Naive thymus-derived CD8-positive, alpha-beta T cell (primary cell): ENCODE measurements at regions not wholly inside any gene's neighbourhood (a gene's known extent, or its start where the extent isn't known, plus 50 kb on each side); places are given as distances from the start of the nearest gene placed in this dataset.
"Not testable (repeated sequence)": the region's sequence is repeated elsewhere in the genome, so short reads cannot be mapped to it uniquely, and the experiment has no call there.

Experiments
- ATAC-seq, 2 donors: fragments of 150-1000 bp; cut with Tn5 transposase in 1 of 2; sonication (Bioruptor Pico), chemical (Tn5 transposase) in 1 of 2; 1 replicate in 1 of 2; 2 replicates in 1 of 2; pipeline ENCODE4 v1.10.0; 2021; ENCODE audit warnings: mild to moderate bottlenecking in 2 of 2, moderate library complexity in 2 of 2
- POLR2A ChIA-PET: fragments of 350-600 bp; sonication (Branson Sonifier 250); formaldehyde crosslinking; loops from one replicate; lab custom pipeline; 2021; ENCODE audit warnings: antibody characterized with exemption; lab: Charles Lee
- DNase-seq, 10 donors: peaks; one replicate each; pipeline versions ENCODE4 v3.0.0 to v3.0.0-alpha.2; 2020 to 2022
- H3K27ac Mint-ChIP-seq, 10 donors: one replicate each; pipeline ENCODE4 v1.8.0; 2020 to 2022; ENCODE audit warnings: mild to moderate bottlenecking in 10 of 10, mixed read lengths in 10 of 10, moderate library complexity in 4 of 10, inconsistent platforms in 1 of 10
- H3K27me3 Mint-ChIP-seq, 5 donors: one replicate each; pipeline ENCODE4 v1.8.0; 2021 to 2022; ENCODE audit warnings: mixed read lengths in 5 of 5
- H3K36me3 Mint-ChIP-seq, 3 donors: one replicate each; pipeline ENCODE4 v1.8.0; 2020 to 2022; ENCODE audit warnings: mixed read lengths in 3 of 3, mild to moderate bottlenecking in 2 of 3, inconsistent platforms in 1 of 3
- H3K4me1 Mint-ChIP-seq, 4 donors: one replicate each; pipeline ENCODE4 v1.8.0; 2021 to 2022; ENCODE audit warnings: mixed read lengths in 4 of 4
- H3K4me3 Mint-ChIP-seq, 10 donors: one replicate each; pipeline ENCODE4 v1.8.0; 2020 to 2022; ENCODE audit warnings: mild to moderate bottlenecking in 10 of 10, mixed read lengths in 10 of 10, moderate library complexity in 6 of 10, inconsistent platforms in 1 of 10
- H3K9me3 Mint-ChIP-seq, 9 donors: one replicate each; pipeline ENCODE4 v1.8.0; 2020 to 2022; ENCODE audit warnings: mixed read lengths in 9 of 9, mild to moderate bottlenecking in 3 of 9, inconsistent platforms in 1 of 9, moderate library complexity in 1 of 9

GRCh38 chr10:62959553-62959952 is 143.4 kb upstream of the EGR2 start:
- H3K36me3 Mint-ChIP-seq: no peaks in the 10 kb centered on the region
- no peak overlapping the region for H3K4me3 Mint-ChIP-seq
- DNase-seq (no peak), ATAC-seq (no peak)
- no peaks in the 10 kb centered on the region for H3K4me1 Mint-ChIP-seq
- H3K27ac Mint-ChIP-seq: no peak overlapping the region
- H3K27me3 Mint-ChIP-seq: peaks cover 7 to 45% (median 15%) of the 10 kb centered on the region in 5 donors
- POLR2A ChIA-PET: no interaction called here
- peaks cover 0 to 3% (median 0%) of the 10 kb centered on the region in 9 donors for H3K9me3 Mint-ChIP-seq

- Mint-ChIP-seq H3K4me1 (no peaks in the 10 kb centered on the region), H3K27me3 (peaks cover 5 to 39% (median 13%) of the 10 kb centered on the region in 5 donors), H3K4me3 (no peak overlapping the region), H3K27ac (no peak overlapping the region), H3K9me3 (peaks cover 0 to 3% (median 0%) of the 10 kb centered on the region in 9 donors), H3K36me3 (no peaks in the 10 kb centered on the region)
- ATAC-seq (no peak), DNase-seq (no peak)
- POLR2A ChIA-PET: no interaction called here
Observed at GRCh38 chr10:62958980-62959379, 142.8 kb upstream of the EGR2 start.

GRCh38 chr10:62946278-62946677 is 130.1 kb upstream of the EGR2 start:
- Mint-ChIP-seq H3K4me1 (no peaks in the 10 kb centered on the region), H3K27ac (peak overlapping the region in 1 of 10 donors; percentile 45), H3K27me3 (peaks cover 6 to 19% (median 8%) of the 10 kb centered on the region in 5 donors), H3K4me3 (no peak overlapping the region), H3K36me3 (no peaks in the 10 kb centered on the region), H3K9me3 (peaks cover 0 to 7% (median 5%) of the 10 kb centered on the region in 9 donors)
- no peak for ATAC-seq
- POLR2A ChIA-PET: no interaction called here
- no peak for DNase-seq

- POLR2A ChIA-PET: no interaction called here
Observed at GRCh38 chr10:62939698-62940097, 123.5 kb upstream of the EGR2 start.

GRCh38 chr10:62938672-62939071 is 122.5 kb upstream of the EGR2 start:
- Mint-ChIP-seq H3K9me3 (no peaks in the 10 kb centered on the region), H3K4me1 (no peaks in the 10 kb centered on the region), H3K27me3 (peaks cover 3 to 26% (median 7%) of the 10 kb centered on the region in 5 donors), H3K36me3 (no peaks in the 10 kb centered on the region), H3K27ac (no peak overlapping the region), H3K4me3 (no peak overlapping the region)
- POLR2A ChIA-PET: no interaction called here
- no peak for ATAC-seq
- DNase-seq: no peak

More at GRCh38 chr10:62939698-62940097, 123.5 kb upstream of the EGR2 start:
- no peak for ATAC-seq
- no peak for DNase-seq
- no peaks in the 10 kb centered on the region for H3K36me3 Mint-ChIP-seq
- H3K4me3 Mint-ChIP-seq: no peak overlapping the region
- no peaks in the 10 kb centered on the region for H3K4me1 Mint-ChIP-seq
- H3K27ac Mint-ChIP-seq: peak overlapping the region in 1 of 10 donors; percentile 34
- peaks cover 2 to 20% (median 4%) of the 10 kb centered on the region in 5 donors for H3K27me3 Mint-ChIP-seq
- no peaks in the 10 kb centered on the region for H3K9me3 Mint-ChIP-seq

DNA sequence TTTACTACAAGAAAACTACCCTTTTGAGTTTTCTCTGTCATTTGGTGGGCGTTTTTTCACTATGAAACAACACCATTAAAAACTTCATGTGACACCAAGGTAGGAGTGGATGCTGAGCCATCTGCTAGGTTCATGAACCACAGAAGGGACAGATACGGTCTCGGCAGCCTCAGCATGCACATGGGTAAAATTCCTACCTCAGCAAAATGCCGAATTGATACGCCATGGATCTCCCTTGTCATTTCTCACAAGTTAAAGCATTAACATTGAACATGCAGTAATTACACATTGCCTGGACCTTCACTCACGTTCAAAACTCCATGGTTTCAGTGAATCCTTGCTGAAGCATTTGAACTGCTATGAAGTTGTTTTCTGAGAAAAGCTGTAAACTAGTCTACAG is 121.5 kb upstream of the EGR2 start:
- ATAC-seq: no peak
- no peak for DNase-seq
- H3K27ac Mint-ChIP-seq: no peak overlapping the region

DNA sequence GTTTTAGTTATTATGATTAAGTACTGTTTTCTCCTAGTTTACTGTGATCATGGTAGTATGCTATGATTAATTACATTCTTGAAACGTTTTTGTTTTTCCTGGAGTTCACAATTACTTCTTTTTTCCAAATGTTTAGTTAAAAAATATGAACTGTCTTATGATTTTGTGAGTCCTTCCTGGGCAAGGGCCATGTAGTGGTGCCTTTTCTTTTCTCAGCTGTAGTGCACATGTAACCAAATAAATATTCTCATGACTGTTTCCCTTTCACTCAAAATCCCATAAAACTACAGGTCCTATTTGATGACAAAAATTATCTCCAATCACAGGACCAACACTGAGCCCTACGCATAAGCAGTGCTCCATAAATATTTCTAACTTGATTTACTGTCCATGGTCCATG is 118.9 kb upstream of the EGR2 start:
- Mint-ChIP-seq H3K4me1 (no peaks in the 10 kb centered on the region), H3K36me3 (no peaks in the 10 kb centered on the region), H3K27ac (no peak overlapping the region), H3K4me3 (no peak overlapping the region), H3K9me3 (no peaks in the 10 kb centered on the region), H3K27me3 (peaks cover 3 to 35% (median 12%) of the 10 kb centered on the region in 5 donors)
- DNase-seq: no peak
- ATAC-seq: no peak
- POLR2A ChIA-PET: no interaction called here

More for the DNA sequence above, 121.5 kb upstream of the EGR2 start:
- Mint-ChIP-seq H3K27me3 (peaks cover 3 to 36% (median 12%) of the 10 kb centered on the region in 5 donors), H3K4me3 (no peak overlapping the region), H3K4me1 (no peaks in the 10 kb centered on the region), H3K9me3 (no peaks in the 10 kb centered on the region), H3K36me3 (no peaks in the 10 kb centered on the region)
- POLR2A ChIA-PET: no interaction called here

DNA sequence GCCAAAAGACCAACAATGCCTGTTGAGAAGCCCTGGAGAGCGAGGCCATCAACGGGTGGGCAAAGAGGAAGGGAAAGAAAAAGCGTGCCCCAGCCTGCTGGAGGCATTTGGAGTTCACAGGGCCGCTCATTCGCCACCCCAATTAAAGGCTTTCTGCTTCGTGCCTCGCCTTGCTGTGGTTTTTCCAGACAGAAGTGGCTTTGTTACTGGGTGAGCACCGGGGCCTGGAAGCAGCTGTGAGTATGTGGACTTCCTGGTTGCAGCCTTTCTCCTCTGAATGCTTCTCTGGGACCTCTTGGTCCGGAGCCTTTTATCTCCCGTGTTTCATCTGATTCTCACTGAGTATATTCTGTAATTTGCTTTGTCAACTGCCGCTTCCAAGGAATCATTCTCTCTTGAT is 118.1 kb upstream of the EGR2 start:
- ATAC-seq: no peak
- H3K27me3 Mint-ChIP-seq: peaks cover 3 to 27% (median 11%) of the 10 kb centered on the region in 5 donors

DNA sequence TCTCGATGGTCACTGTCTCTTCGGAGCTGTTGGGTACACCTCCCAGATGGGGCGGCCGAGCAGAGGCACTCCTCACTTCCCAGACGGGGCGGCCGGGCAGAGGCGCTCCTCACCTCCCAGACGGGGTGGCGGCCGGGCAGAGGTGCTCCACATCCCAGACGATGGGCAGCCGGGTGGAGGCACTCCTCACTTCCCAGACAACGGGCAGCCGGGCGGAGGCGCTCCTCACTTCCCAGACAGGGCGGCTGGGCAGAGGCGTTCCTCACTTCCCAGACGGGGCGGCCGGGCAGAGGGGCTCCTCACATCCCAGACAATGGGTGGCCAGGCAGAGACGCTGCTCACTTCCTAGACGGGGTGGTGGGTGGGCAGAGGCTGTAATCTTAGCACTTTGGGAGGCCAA is 112.6 kb upstream of the EGR2 start:
- not testable (repeated sequence) for H3K36me3 Mint-ChIP-seq, H3K9me3 Mint-ChIP-seq
- peaks cover 4 to 15% (median 9%) of the 10 kb centered on the region in 5 donors for H3K27me3 Mint-ChIP-seq

More for the DNA sequence above, 118.1 kb upstream of the EGR2 start:
- H3K4me1 Mint-ChIP-seq: no peaks in the 10 kb centered on the region
- POLR2A ChIA-PET: no interaction called here
- no peaks in the 10 kb centered on the region for H3K36me3 Mint-ChIP-seq
- H3K4me3 Mint-ChIP-seq: no peak overlapping the region
- no peak for DNase-seq
- H3K9me3 Mint-ChIP-seq: no peaks in the 10 kb centered on the region
- peak overlapping the region in 1 of 10 donors; percentile 36 for H3K27ac Mint-ChIP-seq

DNA sequence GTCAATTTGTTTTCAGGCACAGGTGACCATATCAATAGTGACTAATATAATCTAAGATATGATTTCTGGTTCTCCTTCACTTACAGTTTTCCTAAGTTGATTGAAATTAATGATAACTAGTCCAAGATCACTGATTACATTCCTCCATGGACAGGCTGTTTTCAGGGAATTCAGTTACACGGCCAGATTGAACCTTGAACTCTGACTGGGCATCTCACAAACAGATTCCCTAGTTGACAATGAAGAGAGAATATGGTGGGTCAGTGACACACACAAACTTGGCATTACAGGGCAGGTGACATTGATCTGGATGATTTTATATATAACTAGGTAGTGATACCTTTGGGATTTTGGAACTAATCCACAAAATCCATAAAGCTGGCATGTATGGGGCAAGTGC is 110.2 kb upstream of the EGR2 start:
- Mint-ChIP-seq H3K27me3 (peaks cover 0 to 12% (median 7%) of the 10 kb centered on the region in 5 donors), H3K27ac (no peak overlapping the region), H3K4me3 (no peak overlapping the region), H3K9me3 (peaks cover 0 to 8% (median 0%) of the 10 kb centered on the region in 9 donors), H3K4me1 (no peaks in the 10 kb centered on the region), H3K36me3 (peaks cover 0 to 5% (median 0%) of the 10 kb centered on the region in 3 donors)
- ATAC-seq: no peak
- POLR2A ChIA-PET: no interaction called here
- DNase-seq: no peak

More for the DNA sequence above, 112.6 kb upstream of the EGR2 start:
- H3K27ac Mint-ChIP-seq, ATAC-seq, POLR2A ChIA-PET, DNase-seq, H3K4me3 Mint-ChIP-seq, H3K4me1 Mint-ChIP-seq: not testable (repeated sequence)

DNA sequence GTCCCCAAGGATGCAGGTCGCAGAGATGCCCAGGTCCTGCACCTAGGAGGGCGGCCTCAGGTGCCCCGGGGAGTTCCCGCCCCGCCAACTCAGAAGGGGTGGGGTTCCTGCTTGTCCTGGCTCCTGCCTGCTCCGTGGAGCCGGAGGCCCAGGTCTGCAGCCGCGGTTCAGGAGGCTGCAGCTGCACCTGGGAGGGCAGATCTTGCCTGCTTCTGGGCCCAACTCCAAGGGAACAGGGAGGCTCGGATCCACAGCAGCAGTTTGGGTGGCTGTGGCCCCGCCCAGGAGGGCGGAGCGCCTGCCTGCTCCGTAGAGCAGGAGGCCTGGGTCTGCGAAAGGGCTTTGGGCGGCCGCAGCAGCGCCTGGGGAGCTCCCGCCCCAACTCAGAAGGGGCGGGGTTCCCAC is 108.2 kb upstream of the EGR2 start:
- H3K4me3 Mint-ChIP-seq: peak overlapping the region in 2 of 10 donors; percentile 15 to 22
- peaks cover 0 to 12% (median 7%) of the 10 kb centered on the region in 5 donors for H3K27me3 Mint-ChIP-seq
- no peaks in the 10 kb centered on the region for H3K4me1 Mint-ChIP-seq
- peaks cover 0 to 8% (median 0%) of the 10 kb centered on the region in 9 donors for H3K9me3 Mint-ChIP-seq
- H3K36me3 Mint-ChIP-seq: peaks cover 0 to 5% (median 0%) of the 10 kb centered on the region in 3 donors
- POLR2A ChIA-PET: no interaction called here
- ATAC-seq (peak in 1 of 2 donors; percentile 58), DNase-seq (no peak)
- no peak overlapping the region for H3K27ac Mint-ChIP-seq

- POLR2A ChIA-PET: no interaction called here
- DNase-seq (no peak), ATAC-seq (no peak)
- H3K4me1 Mint-ChIP-seq: no peaks in the 10 kb centered on the region
- H3K27ac Mint-ChIP-seq: no peak overlapping the region
- peaks cover 0 to 5% (median 0%) of the 10 kb centered on the region in 3 donors for H3K36me3 Mint-ChIP-seq
- H3K27me3 Mint-ChIP-seq: peaks cover 0 to 6% (median 4%) of the 10 kb centered on the region in 5 donors
- H3K4me3 Mint-ChIP-seq: no peak overlapping the region
- H3K9me3 Mint-ChIP-seq: peaks cover 0 to 4% (median 0%) of the 10 kb centered on the region in 9 donors
Observed at GRCh38 chr10:62919776-62920175, 103.6 kb upstream of the EGR2 start.

DNA sequence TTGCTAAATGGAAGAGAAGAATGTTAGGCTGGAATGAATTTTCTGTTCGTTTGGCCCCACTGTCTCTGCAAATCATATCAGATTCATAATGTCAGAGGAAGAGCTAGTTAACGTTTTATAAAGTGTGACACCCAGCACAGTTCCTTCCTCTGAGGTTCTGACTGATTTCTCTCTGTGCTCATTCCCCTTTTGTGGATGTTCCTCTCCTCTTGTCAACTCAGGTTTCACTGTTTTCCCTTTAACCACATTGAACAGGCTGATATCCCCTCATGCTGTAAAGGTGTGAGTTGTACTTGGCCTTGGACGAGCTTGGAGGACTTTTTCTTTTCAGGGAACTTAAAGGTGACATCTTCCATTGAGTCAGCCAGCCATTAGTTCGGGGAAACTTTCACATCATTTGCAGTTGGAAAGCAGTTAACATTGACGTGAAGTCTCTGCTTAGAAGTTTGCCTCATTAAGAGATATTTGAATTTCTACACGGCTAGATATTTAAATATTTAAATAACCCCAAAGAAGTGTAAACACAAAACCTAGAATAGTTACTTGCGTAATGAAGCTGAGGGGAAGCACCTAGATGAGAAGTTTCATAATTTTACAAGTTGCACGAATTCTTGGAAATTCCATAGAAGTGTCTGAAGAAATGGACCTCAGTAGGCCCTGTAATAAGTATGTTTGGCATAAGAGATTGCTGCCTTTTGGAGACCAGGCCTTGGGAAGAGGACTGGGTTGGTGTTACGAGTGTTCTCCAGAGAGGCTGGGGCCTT is 101.5 kb upstream of the EGR2 start:
- Mint-ChIP-seq H3K36me3 (no peaks in the 10 kb centered on the region), H3K27ac (no peak overlapping the region), H3K9me3 (no peaks in the 10 kb centered on the region), H3K27me3 (peaks cover 0 to 16% (median 8%) of the 10 kb centered on the region in 5 donors), H3K4me1 (no peaks in the 10 kb centered on the region), H3K4me3 (no peak overlapping the region)
- DNase-seq (no peak), ATAC-seq (no peak)
- POLR2A ChIA-PET: no interaction called here
